Esophagus muscularis mucosa (tissue), 4 donors: ENCODE measurements at regions not wholly inside any gene's neighbourhood (a gene's known extent, or its start where the extent isn't known, plus 50 kb on each side); places are given as distances from the start of the nearest gene placed in this dataset.

Source experiments
- EP300 ChIP-seq: sonication (generic); formaldehyde crosslinking; IDR thresholded peaks from one replicate; pipeline ENCODE4 v1.6.1; 2017; ENCODE audit warnings: antibody characterized with exemption
- POLR2A ChIP-seq: fragments of 450-650 bp; IDR thresholded peaks from one replicate; pipeline ENCODE4 v1.6.1; 2017; ENCODE audit warnings: antibody characterized with exemption, moderate library complexity, mild to moderate bottlenecking, low read depth
- POLR2AphosphoS5 ChIP-seq, 2 donors: sonication (generic); formaldehyde crosslinking; IDR thresholded peaks; one replicate each; pipeline ENCODE4 v1.6.1; 2017; ENCODE audit warnings: antibody characterized with exemption in 2 of 2
- TF ChIP-seq, protein P1 (sequence below), 3 experiments: fragments of 200-600 bp in 2 of 3; fragments of 450-650 bp in 1 of 3; sonication (generic) in 2 of 3; IDR thresholded peaks; one replicate each; pipeline ENCODE4 v1.5.1; 2017 to 2019; ENCODE audit warnings: antibody characterized with exemption in 3 of 3, mild to moderate bottlenecking in 2 of 3, moderate library complexity in 1 of 3

DNA sequence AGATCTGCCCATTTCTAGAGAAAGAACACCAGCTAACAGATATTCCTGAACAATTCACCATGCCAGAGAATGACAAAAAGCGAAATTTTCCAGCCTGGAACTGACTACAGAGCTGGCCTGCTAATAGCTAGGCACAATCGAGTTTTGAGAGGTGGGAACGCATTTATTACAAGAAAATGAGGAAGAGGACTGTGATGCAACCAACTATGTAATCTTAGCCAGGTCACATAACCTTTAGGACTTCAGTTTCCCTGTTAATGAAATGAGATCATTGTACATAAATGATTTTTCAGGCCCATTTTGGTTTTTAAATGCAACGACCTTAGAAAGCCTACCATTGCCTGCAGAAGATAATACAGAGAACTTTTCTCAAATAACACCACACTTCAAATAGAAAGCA is 72.1 kb upstream of the SETMAR start:
- TF ChIP-seq POLR2A, result no peak
- TF ChIP-seq, protein P1, sequence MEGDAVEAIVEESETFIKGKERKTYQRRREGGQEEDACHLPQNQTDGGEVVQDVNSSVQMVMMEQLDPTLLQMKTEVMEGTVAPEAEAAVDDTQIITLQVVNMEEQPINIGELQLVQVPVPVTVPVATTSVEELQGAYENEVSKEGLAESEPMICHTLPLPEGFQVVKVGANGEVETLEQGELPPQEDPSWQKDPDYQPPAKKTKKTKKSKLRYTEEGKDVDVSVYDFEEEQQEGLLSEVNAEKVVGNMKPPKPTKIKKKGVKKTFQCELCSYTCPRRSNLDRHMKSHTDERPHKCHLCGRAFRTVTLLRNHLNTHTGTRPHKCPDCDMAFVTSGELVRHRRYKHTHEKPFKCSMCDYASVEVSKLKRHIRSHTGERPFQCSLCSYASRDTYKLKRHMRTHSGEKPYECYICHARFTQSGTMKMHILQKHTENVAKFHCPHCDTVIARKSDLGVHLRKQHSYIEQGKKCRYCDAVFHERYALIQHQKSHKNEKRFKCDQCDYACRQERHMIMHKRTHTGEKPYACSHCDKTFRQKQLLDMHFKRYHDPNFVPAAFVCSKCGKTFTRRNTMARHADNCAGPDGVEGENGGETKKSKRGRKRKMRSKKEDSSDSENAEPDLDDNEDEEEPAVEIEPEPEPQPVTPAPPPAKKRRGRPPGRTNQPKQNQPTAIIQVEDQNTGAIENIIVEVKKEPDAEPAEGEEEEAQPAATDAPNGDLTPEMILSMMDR (IDR thresholded peaks at IDR 0.05), result no peak
- no peak for TF ChIP-seq EP300
- TF ChIP-seq POLR2AphosphoS5 (IDR thresholded peaks at IDR 0.05), result no peak
